Activated B cell treated with CpG ODN at 0.5 μM for 24 hours (primary cell): ENCODE measurements at regions not wholly inside any gene's neighbourhood (a gene's known extent, or its start where the extent isn't known, plus 50 kb on each side); places are given as distances from the start of the nearest gene placed in this dataset.

ENCODE experiments used
- ATAC-seq: fragments of 200-7000 bp; cut with Tn5 transposase; one replicate; pipeline ENCODE4 v1.10.0; 2021; ENCODE audit warnings: low read depth, mild to moderate bottlenecking, moderate library complexity
- CTCF ChIA-PET: fragments of 350-600 bp; sonication (Branson Sonifier 250); formaldehyde crosslinking; loops from one replicate; lab custom pipeline; 2021; ENCODE audit warnings: antibody characterized with exemption; lab: Charles Lee
- POLR2A ChIA-PET: fragments of 350-600 bp; sonication (Branson Sonifier 250); formaldehyde crosslinking; loops from one replicate; lab custom pipeline; 2021; ENCODE audit warnings: antibody characterized with exemption; lab: Charles Lee
- DNase-seq: peaks from one replicate; pipeline ENCODE4 v3.0.0; 2022
- H3K27ac Mint-ChIP-seq: one replicate; pipeline ENCODE4 v1.8.0; 2020; ENCODE audit warnings: mixed read lengths
- H3K27me3 Mint-ChIP-seq: one replicate; pipeline ENCODE4 v1.8.0; 2021; ENCODE audit warnings: mixed read lengths
- H3K36me3 Mint-ChIP-seq: one replicate; pipeline ENCODE4 v1.8.0; 2021; ENCODE audit warnings: low read depth, mixed read lengths
- H3K4me1 Mint-ChIP-seq: one replicate; pipeline ENCODE4 v1.8.0; 2021; ENCODE audit warnings: mixed read lengths
- H3K4me3 Mint-ChIP-seq: one replicate; pipeline ENCODE4 v1.8.0; 2020; ENCODE audit warnings: mild to moderate bottlenecking, mixed read lengths
- H3K9me3 Mint-ChIP-seq: one replicate; pipeline ENCODE4 v1.8.0; 2020; ENCODE audit warnings: mixed read lengths
- intact Hi-C: fragments of 100-400 bp; cut with micrococcal nuclease; formaldehyde crosslinking; loops from one replicate; pipeline ENCODE4 v1.15.1; 2024
- TF ChIP-seq, protein P1 (sequence below): fragments of 200-600 bp; IDR thresholded peaks from one replicate; pipeline ENCODE4 v1.8.0; 2022; ENCODE audit warnings: antibody characterized with exemption, mild to moderate bottlenecking

DNA sequence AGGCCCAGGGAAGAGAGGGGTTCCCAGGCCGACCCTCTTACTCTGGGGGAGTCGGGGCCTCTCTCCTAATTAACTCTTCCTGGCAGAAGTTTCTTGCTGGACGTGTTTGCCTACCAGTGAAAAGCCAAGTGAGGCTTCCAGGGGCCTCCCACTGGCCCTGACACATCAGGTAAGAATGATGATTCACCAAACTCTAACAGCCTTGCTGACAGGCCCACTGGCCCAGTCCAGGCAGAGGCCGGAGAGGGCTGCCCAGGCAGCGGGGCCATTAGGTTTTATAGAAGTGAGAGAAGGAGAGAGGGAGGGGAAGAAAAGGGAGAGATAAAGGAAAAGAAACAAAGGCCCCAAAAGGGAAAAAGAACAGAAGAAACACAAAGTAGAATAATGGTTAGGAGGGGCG lies 50.8 kb upstream of the FOXE1 start:
- Mint-ChIP-seq H3K9me3 (no peaks in the 10 kb centered on the region), H3K27ac (no peak overlapping the region)

DNA sequence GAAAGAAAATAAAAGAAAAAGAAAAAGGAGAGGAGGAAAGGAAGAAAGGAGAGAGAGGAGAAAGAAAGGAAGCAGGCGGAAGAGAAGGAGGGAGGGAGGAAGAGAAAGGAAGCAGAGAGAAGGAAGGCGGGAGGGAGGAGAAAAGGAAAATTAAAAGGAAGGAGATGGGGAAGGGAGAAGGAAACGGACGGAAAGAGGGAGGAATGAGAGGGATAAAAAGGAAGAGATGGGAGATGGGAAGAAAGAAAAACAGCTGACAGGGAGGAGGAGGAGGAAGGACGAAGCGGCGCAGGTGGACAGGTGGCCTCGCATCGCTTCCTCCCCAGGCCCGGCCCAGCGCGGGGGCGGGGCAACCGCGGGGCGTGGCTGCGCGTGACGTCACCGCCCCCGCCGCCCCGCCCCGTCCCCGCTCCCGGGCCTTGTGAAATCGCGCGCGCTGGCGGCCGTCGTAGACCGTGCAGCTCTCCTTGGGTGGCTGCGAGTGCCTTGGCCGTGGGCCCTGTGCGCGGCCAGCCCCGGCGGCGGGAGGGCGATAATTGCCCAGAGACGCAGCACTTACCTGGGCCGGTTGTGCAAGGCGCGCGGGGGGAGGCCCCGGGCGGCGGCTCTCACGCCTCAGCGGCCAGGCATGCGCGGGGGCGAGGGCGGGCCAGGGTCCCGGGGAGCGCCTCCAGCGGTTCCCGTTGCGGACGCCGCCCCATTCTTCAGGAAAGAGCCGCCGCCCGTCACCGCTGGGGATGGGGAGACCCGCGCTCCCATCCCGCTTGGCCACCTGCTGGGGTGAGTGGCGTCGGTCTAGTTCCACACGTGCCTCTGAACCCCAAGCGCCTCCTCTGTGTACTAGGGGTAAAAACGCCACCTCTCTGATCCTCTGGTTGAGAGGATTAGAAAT lies 49.6 kb upstream of the FOXE1 start:
- ATAC-seq (peak; percentile 95), DNase-seq (peak; percentile 65)
- POLR2A ChIA-PET, result no interaction called here
- TF ChIP-seq, protein P1, sequence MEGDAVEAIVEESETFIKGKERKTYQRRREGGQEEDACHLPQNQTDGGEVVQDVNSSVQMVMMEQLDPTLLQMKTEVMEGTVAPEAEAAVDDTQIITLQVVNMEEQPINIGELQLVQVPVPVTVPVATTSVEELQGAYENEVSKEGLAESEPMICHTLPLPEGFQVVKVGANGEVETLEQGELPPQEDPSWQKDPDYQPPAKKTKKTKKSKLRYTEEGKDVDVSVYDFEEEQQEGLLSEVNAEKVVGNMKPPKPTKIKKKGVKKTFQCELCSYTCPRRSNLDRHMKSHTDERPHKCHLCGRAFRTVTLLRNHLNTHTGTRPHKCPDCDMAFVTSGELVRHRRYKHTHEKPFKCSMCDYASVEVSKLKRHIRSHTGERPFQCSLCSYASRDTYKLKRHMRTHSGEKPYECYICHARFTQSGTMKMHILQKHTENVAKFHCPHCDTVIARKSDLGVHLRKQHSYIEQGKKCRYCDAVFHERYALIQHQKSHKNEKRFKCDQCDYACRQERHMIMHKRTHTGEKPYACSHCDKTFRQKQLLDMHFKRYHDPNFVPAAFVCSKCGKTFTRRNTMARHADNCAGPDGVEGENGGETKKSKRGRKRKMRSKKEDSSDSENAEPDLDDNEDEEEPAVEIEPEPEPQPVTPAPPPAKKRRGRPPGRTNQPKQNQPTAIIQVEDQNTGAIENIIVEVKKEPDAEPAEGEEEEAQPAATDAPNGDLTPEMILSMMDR, result no peak
- Mint-ChIP-seq H3K4me1 (peaks cover 7% of the 10 kb centered on the region), H3K27me3 (peaks cover 19% of the 10 kb centered on the region), H3K36me3 (no peaks in the 10 kb centered on the region), H3K27ac (no peak overlapping the region), H3K9me3 (no peaks in the 10 kb centered on the region), H3K4me3 (peak overlapping the region; percentile 81)
- intact Hi-C loops, result loop anchor here (5.0 kb wide), 1 partner anchor 44 kb away; no protein-coding TSS in a partner anchor
- CTCF ChIA-PET, result no interaction called here

More for the DNA sequence above, 50.8 kb upstream of the FOXE1 start:
- Mint-ChIP-seq H3K27me3 (peaks cover 22% of the 10 kb centered on the region), H3K4me1 (peaks cover 7% of the 10 kb centered on the region), H3K4me3 (peak overlapping the region; percentile 52), H3K36me3 (no peaks in the 10 kb centered on the region)
- TF ChIP-seq, protein P1, result no peak
- CTCF ChIA-PET, result no interaction called here
- intact Hi-C loops, result loop anchor here (5.0 kb wide), 1 partner anchor 45 kb away; no protein-coding TSS in a partner anchor
- POLR2A ChIA-PET, result no interaction called here
- ATAC-seq, result no peak
- DNase-seq, result no peak
